WERI-Rb-1 (cell line): ENCODE measurements at regions not wholly inside any gene's neighbourhood (a gene's known extent, or its start where the extent isn't known, plus 50 kb on each side); places are given as distances from the start of the nearest gene placed in this dataset.

Experiments
- DNase-seq: peaks from one replicate; pipeline ENCODE4 v3.0.0-alpha.2; 2020
- H3K27ac ChIP-seq: fragments of 250-450 bp; sonication (Bioruptor Pico); 2 replicates; pipeline ENCODE4 v1.5.1; 2020; ENCODE audit warnings: mild to moderate bottlenecking, moderate library complexity
- H3K27me3 ChIP-seq: fragments of 250-450 bp; sonication (Bioruptor Pico); 2 replicates; pipeline ENCODE4 v1.5.1; 2021; ENCODE audit warnings: mild to moderate bottlenecking, low read depth, moderate library complexity; ENCODE audit not compliant: insufficient read depth, severe bottlenecking
- H3K36me3 ChIP-seq: fragments of 250-450 bp; sonication (Bioruptor Pico); 2 replicates; pipeline ENCODE4 v1.5.1; 2020; ENCODE audit warnings: mild to moderate bottlenecking, moderate library complexity
- H3K4me3 ChIP-seq: 2 replicates; pipeline ENCODE4 v1.5.1; 2011; ENCODE audit warnings: low read depth, mild to moderate bottlenecking, control low read depth, low read length
- H3K9me3 ChIP-seq: fragments of 250-450 bp; sonication (Bioruptor Pico); 2 replicates; pipeline ENCODE4 v1.5.1; 2021; ENCODE audit warnings: mild to moderate bottlenecking, moderate library complexity; ENCODE audit not compliant: severe bottlenecking
- TF ChIP-seq, protein P1 (sequence below): IDR thresholded peaks from 2 replicates; pipeline ENCODE4 v1.5.1; 2011; ENCODE audit warnings: low read depth, mild to moderate bottlenecking, control low read depth, inconsistent platforms, low read length

DNA sequence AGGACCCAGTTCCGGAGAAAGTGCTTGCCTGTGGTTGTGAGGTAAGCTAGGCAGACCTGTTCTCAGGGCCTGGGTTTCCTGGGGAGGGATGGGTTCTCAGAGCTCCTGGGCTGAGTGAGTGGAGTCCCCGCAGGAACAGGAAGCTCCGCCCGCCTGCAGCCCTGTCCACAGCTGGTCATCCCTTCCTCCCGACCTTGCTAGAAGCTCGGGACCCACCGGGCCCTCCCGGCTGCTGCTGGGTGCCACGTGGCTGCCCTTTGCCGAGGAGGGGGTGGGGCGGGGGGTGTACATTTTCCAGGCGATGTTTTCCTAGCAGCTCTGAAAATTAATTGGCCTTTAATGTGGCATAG lies 198.1 kb downstream of the C9orf50 start:
- peak; percentile 69 for DNase-seq
- H3K4me3 ChIP-seq = no peak overlapping the region
- H3K27me3 ChIP-seq = no peaks in the 10 kb centered on the region
- peaks cover 2% of the 10 kb centered on the region for H3K9me3 ChIP-seq
- H3K36me3 ChIP-seq = no peaks in the 10 kb centered on the region
- H3K27ac ChIP-seq = peak overlapping the region; percentile 31
- TF ChIP-seq, protein P1, sequence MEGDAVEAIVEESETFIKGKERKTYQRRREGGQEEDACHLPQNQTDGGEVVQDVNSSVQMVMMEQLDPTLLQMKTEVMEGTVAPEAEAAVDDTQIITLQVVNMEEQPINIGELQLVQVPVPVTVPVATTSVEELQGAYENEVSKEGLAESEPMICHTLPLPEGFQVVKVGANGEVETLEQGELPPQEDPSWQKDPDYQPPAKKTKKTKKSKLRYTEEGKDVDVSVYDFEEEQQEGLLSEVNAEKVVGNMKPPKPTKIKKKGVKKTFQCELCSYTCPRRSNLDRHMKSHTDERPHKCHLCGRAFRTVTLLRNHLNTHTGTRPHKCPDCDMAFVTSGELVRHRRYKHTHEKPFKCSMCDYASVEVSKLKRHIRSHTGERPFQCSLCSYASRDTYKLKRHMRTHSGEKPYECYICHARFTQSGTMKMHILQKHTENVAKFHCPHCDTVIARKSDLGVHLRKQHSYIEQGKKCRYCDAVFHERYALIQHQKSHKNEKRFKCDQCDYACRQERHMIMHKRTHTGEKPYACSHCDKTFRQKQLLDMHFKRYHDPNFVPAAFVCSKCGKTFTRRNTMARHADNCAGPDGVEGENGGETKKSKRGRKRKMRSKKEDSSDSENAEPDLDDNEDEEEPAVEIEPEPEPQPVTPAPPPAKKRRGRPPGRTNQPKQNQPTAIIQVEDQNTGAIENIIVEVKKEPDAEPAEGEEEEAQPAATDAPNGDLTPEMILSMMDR = no peak

GRCh38 chr9:129422032-129422842 lies 198.7 kb downstream of the C9orf50 start:
- TF ChIP-seq, protein P1 = no peak

DNA sequence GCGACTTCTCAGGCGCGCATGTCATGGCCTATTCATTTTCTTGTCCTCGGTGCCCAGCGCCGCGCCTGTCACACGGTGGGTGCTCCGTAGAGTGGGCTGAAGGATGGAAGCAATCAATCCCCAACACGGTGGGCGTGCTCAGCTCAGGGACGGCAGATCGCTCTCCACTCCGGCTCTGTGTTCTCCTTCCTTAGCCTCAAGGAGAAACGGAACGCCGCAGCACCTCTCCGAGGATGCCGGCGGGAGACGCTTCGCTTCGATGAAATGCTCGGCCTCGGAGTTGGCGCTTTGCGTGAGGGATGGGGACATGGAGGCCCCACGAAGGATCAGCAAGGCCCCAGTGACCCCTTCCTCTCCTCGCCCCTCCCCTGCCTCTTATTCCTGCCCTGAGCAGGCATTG lies 199.5 kb downstream of the C9orf50 start:
- DNase-seq = no peak
- peak overlapping the region; percentile 31 for H3K27ac ChIP-seq
- H3K27me3 ChIP-seq = no peaks in the 10 kb centered on the region
- no peaks in the 10 kb centered on the region for H3K36me3 ChIP-seq
- TF ChIP-seq, protein P1 = no peak
- no peaks in the 10 kb centered on the region for H3K9me3 ChIP-seq
- H3K4me3 ChIP-seq = no peak overlapping the region

More at GRCh38 chr9:129422032-129422842, 198.7 kb downstream of the C9orf50 start:
- Histone ChIP-seq H3K9me3 (peaks cover 2% of the 10 kb centered on the region), H3K4me3 (no peak overlapping the region), H3K27me3 (no peaks in the 10 kb centered on the region), H3K36me3 (no peaks in the 10 kb centered on the region), H3K27ac (no peak overlapping the region; the same call in none of the 2 replicates)
- DNase-seq = no peak

DNA sequence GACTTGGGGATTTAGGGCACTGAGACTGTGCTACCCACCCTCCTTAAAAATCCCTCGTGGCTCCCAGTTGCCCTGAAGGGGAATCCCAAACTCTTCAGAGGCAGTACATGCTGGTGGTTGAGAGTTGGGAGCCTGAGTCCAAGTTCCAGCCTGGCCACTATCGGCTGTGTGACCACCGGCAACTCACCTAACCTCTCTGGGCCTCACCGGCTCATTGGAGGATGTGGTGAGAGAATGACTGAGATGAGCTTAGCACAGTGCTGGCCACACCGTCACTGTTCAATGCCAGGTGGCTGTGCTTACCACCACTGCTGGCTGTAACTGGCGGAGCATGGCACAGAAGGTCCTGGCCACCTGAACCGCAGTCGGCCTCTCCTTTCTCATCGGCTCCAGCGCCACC lies 200.2 kb downstream of the C9orf50 start:
- Histone ChIP-seq H3K4me3 (no peak overlapping the region), H3K27ac (no peak overlapping the region; the same call in 1 of the 2 replicates), H3K36me3 (no peaks in the 10 kb centered on the region), H3K9me3 (no peaks in the 10 kb centered on the region), H3K27me3 (no peaks in the 10 kb centered on the region)
- no peak for DNase-seq
- TF ChIP-seq, protein P1 = no peak

DNA sequence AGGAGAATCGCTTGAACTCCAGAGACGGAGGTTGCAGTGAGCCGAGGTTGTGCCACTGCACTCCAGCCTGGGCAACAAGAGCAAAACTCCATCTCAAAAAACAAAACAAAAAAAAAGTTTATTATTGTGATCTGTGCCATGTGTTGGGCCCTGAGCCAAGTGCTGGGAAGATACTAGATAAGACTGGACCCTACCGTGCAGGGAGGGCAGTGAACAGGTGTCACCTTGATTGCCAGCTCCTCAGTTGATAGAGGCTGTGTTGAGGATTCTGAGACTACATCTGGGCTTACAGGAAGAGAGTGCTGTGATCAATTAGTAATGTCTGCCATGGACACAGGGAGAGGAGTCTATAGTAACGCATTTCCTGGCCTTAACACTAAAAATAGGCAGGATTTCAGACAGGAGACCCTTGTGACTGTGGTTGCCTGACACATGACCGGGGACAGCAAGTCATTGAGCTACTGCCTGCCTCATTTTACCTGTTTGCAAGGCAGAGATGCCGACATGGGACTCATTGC lies 201.5 kb downstream of the C9orf50 start:
- no peak overlapping the region for H3K4me3 ChIP-seq
- H3K27ac ChIP-seq = peak overlapping the region; percentile 21
- no peak for DNase-seq
- H3K9me3 ChIP-seq = no peaks in the 10 kb centered on the region
- TF ChIP-seq, protein P1 = no peak
- no peaks in the 10 kb centered on the region for H3K27me3 ChIP-seq
- H3K36me3 ChIP-seq = no peaks in the 10 kb centered on the region

DNA sequence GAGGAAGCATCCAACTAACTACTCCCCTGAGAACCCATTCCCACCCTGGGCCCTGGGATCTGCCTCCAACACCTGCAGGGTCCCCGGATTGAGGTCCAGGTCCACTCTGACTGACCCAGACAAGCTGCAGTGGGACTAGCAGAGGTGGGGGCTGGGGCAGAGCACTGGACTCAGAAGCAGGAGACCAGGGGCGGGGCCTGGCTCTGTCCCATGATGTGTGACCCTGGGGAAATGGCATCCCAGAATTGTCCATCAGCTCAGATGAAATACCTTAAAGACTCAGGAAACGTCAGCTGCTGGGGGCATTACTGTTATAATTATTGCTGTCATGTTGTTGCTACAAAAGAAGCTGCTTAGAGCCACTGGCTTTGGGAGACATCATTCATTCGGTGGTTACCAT lies 202.4 kb downstream of the C9orf50 start:
- H3K27me3 ChIP-seq = no peaks in the 10 kb centered on the region
- H3K4me3 ChIP-seq = no peak overlapping the region
- H3K36me3 ChIP-seq = no peaks in the 10 kb centered on the region
- H3K9me3 ChIP-seq = no peaks in the 10 kb centered on the region
- TF ChIP-seq, protein P1 = no peak
- peak overlapping the region; percentile 99 for H3K27ac ChIP-seq
- DNase-seq = no peak
